GM23338 (cell line): ENCODE measurements at regions not wholly inside any gene's neighbourhood (a gene's known extent, or its start where the extent isn't known, plus 50 kb on each side); places are given as distances from the start of the nearest gene placed in this dataset.

Experiments used
- ATAC-seq: fragments of 200-7000 bp; cut with Tn5 transposase; 3 replicates; pipeline ENCODE4 v1.9.1; 2020
- DNase-seq: peaks from one replicate; pipeline ENCODE4 v3.0.0-alpha.2; 2015; ENCODE audit warnings: low spot score
- H2AFZ ChIP-seq: fragments of 200-600 bp; sonication (generic); 2 replicates; pipeline ENCODE4 v1.8.0; 2016; ENCODE audit warnings: antibody characterized with exemption, mild to moderate bottlenecking, moderate library complexity
- H3F3A ChIP-seq: fragments of 200-600 bp; sonication (generic); replicated peaks from 2 replicates; pipeline ENCODE4 v1.8.0; 2017; ENCODE audit warnings: antibody characterized with exemption, mixed run types, low read depth
- H3K27ac ChIP-seq: fragments of 200-600 bp; sonication (generic); 2 replicates; pipeline ENCODE4 v1.6.1; 2016; ENCODE audit warnings: low read depth
- H3K27me3 ChIP-seq: fragments of 200-600 bp; sonication (generic); 2 replicates; pipeline ENCODE4 v1.8.0; 2016; ENCODE audit warnings: mild to moderate bottlenecking, mixed run types, moderate library complexity; ENCODE audit not compliant: insufficient read depth
- H3K36me3 ChIP-seq: fragments of 200-600 bp; sonication (generic); 2 replicates; pipeline ENCODE4 v1.8.0; 2016; ENCODE audit warnings: mild to moderate bottlenecking; ENCODE audit not compliant: insufficient read depth
- H3K4me1 ChIP-seq: fragments of 200-600 bp; sonication (generic); 2 replicates; pipeline ENCODE4 v1.8.0; 2016; ENCODE audit warnings: mild to moderate bottlenecking, moderate library complexity; ENCODE audit not compliant: insufficient read depth
- H3K4me2 ChIP-seq: fragments of 200-600 bp; sonication (generic); 2 replicates; pipeline ENCODE4 v1.7.1; 2017; ENCODE audit warnings: mixed run types
- H3K4me3 ChIP-seq: fragments of 200-600 bp; sonication (generic); 2 replicates; pipeline ENCODE4 v1.6.1; 2016; ENCODE audit warnings: mixed run types
- H3K79me2 ChIP-seq: fragments of 200-600 bp; sonication (generic); replicated peaks from 2 replicates; pipeline ENCODE4 v1.8.0; 2017; ENCODE audit warnings: mild to moderate bottlenecking; ENCODE audit not compliant: insufficient read depth
- H3K9me2 ChIP-seq: fragments of 200-600 bp; sonication (generic); 2 replicates; pipeline ENCODE4 v1.8.0; 2017; ENCODE audit not compliant: insufficient read depth
- H4K20me1 ChIP-seq: fragments of 200-600 bp; sonication (generic); replicated peaks from 2 replicates; pipeline ENCODE4 v1.8.0; 2017; ENCODE audit warnings: mild to moderate bottlenecking; ENCODE audit not compliant: insufficient read depth
- H3K27ac Mint-ChIP-seq: 2 replicates; pipeline ENCODE4 v1.8.0; 2020; ENCODE audit warnings: inconsistent platforms, mild to moderate bottlenecking, moderate library complexity, mixed read lengths
- H3K27me3 Mint-ChIP-seq: 3 replicates; pipeline ENCODE4 v1.8.0; 2022; ENCODE audit warnings: low read depth, mild to moderate bottlenecking, moderate library complexity, mixed read lengths, inconsistent platforms; ENCODE audit not compliant: insufficient read depth, poor library complexity
- H3K36me3 Mint-ChIP-seq: 3 replicates; pipeline ENCODE4 v1.8.0; 2021; ENCODE audit warnings: low read depth, mild to moderate bottlenecking, inconsistent platforms, moderate library complexity, mixed read lengths
- H3K4me1 Mint-ChIP-seq: 3 replicates; pipeline ENCODE4 v1.8.0; 2020; ENCODE audit warnings: mild to moderate bottlenecking, inconsistent platforms, mixed read lengths
- H3K4me3 Mint-ChIP-seq: 3 replicates; pipeline ENCODE4 v1.8.0; 2021; ENCODE audit warnings: moderate library complexity, mild to moderate bottlenecking, inconsistent platforms, mixed read lengths
- H3K9me3 Mint-ChIP-seq: 3 replicates; pipeline ENCODE4 v1.8.0; 2020; ENCODE audit warnings: moderate library complexity, mild to moderate bottlenecking, inconsistent platforms, mixed read lengths
- CREB1 ChIP-seq: fragments of 250-450 bp; sonication (Bioruptor Pico); IDR thresholded peaks from 2 replicates; pipeline ENCODE4 v1.5.0; 2020; ENCODE audit warnings: low read depth, mild to moderate bottlenecking, moderate library complexity
- EZH2 ChIP-seq: fragments of 200-600 bp; sonication (generic); IDR thresholded peaks from one replicate; pipeline ENCODE4 v1.8.0; 2017; ENCODE audit warnings: antibody characterized with exemption, mild to moderate bottlenecking, low read depth; ENCODE audit not compliant: unreplicated experiment
- EZH2phosphoT487 ChIP-seq: fragments of 200-600 bp; sonication (generic); IDR thresholded peaks from one replicate; pipeline ENCODE4 v1.8.1; 2018; ENCODE audit warnings: antibody characterized with exemption; ENCODE audit not compliant: unreplicated experiment
- JUNB ChIP-seq: IDR thresholded peaks from one replicate; pipeline ENCODE4 v1.6.1; 2016; ENCODE audit warnings: antibody characterized with exemption; ENCODE audit not compliant: unreplicated experiment
- NANOG ChIP-seq: IDR thresholded peaks from 2 replicates; pipeline ENCODE4 v1.6.1; 2016; ENCODE audit warnings: antibody characterized with exemption, borderline replicate concordance
- POLR2AphosphoS5 ChIP-seq: IDR thresholded peaks from 2 replicates; pipeline ENCODE4 v1.6.1; 2016; ENCODE audit warnings: antibody characterized with exemption, low read depth
- STAT1 ChIP-seq: IDR thresholded peaks from one replicate; pipeline ENCODE4 v1.6.1; 2016; ENCODE audit warnings: antibody characterized with exemption; ENCODE audit not compliant: unreplicated experiment
- ZNF114 ChIP-seq: fragments of 250-450 bp; sonication (Bioruptor Pico); IDR thresholded peaks from 2 replicates; pipeline ENCODE4 v1.5.0; 2020; ENCODE audit warnings: mild to moderate bottlenecking, moderate library complexity
- ZNF331 ChIP-seq: fragments of 250-450 bp; sonication (Bioruptor Pico); IDR thresholded peaks from 2 replicates; pipeline ENCODE4 v1.5.0; 2020; ENCODE audit warnings: low read depth, mild to moderate bottlenecking, moderate library complexity
- TF ChIP-seq, protein P1 (sequence below): IDR thresholded peaks from one replicate; pipeline ENCODE4 v1.6.1; 2018; ENCODE audit warnings: antibody characterized with exemption; ENCODE audit not compliant: unreplicated experiment
- TF ChIP-seq, protein P2 (sequence below): fragments of 250-450 bp; sonication (Bioruptor Pico); IDR thresholded peaks from 2 replicates; pipeline ENCODE4 v1.5.0; 2020; ENCODE audit warnings: mild to moderate bottlenecking, moderate library complexity
- TF ChIP-seq, protein P3 (sequence below): IDR thresholded peaks from 2 replicates; pipeline ENCODE4 v1.6.1; 2016; ENCODE audit warnings: antibody characterized with exemption
- TF ChIP-seq, protein P4 (sequence below), 2 experiments: fragments of 200-600 bp in 1 of 2; sonication (generic) in 1 of 2; conservative IDR thresholded peaks; 2 replicates each; pipeline versions ENCODE4 v1.5.1 to v1.6.1; 2016 to 2017; ENCODE audit warnings: antibody characterized with exemption in 2 of 2, low read depth in 2 of 2, mild to moderate bottlenecking in 2 of 2, moderate library complexity in 1 of 2

DNA sequence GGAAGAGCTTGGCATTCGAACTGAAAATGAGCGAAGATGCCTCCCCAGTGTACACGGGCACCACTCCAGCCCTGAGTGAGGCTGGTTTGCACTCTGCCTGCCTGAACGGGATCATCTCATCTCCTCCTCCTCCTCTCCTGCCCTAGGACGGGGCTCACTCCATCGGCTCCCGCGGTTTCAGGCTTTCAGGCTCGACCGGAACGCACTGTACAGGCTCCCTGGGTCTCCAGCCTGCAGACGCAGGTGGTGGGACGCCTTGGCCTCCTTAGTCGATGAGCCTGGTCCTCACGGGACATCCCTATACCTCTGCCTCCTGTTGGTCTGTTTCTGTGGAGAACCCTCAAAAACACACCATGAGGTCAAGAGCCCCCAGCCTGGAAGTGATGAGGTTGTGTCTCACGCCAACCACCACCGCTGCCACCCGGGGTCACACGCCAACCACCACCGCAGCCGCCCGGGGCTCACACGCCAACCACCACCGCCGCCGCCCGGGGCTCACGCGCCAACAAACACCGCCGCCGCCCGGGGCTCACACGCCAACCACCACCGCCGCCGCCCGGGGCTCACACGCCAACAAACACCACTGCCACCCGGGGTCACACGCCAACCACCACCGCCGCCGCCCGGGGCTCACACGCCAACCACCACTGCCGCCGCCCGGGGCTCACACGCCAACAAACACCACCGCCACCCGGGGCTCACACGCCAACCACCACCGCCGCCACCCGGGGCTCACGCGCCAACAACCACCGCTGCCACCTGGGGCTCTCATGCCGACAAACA is 56.3 kb downstream of the FOXL3 start:
- Mint-ChIP-seq H3K9me3 (peaks cover 9% of the 10 kb centered on the region; the same call in 2 of the 3 replicates), H3K36me3 (peaks cover 3% of the 10 kb centered on the region; the same call in 1 of the 3 replicates), H3K4me1 (no peaks in the 10 kb centered on the region), H3K27me3 (peaks cover 6% of the 10 kb centered on the region), H3K4me3 (no peak overlapping the region), H3K27ac (no peak overlapping the region)
- Histone ChIP-seq H3K27ac (no peak overlapping the region), H3K36me3 (no peaks in the 10 kb centered on the region), H3K4me3 (no peak overlapping the region), H3K27me3 (no peaks in the 10 kb centered on the region), H4K20me1 (no peaks in the 10 kb centered on the region), H2AFZ (no peak overlapping the region), H3F3A (no peaks in the 10 kb centered on the region), H3K9me2 (no peaks in the 10 kb centered on the region), H3K4me2 (no peak overlapping the region), H3K4me1 (no peaks in the 10 kb centered on the region), H3K79me2 (no peaks in the 10 kb centered on the region)
- no peak for TF ChIP-seq POLR2AphosphoS5
- TF ChIP-seq NANOG: no peak
- no peak for TF ChIP-seq EZH2
- TF ChIP-seq EZH2phosphoT487: no peak
- TF ChIP-seq STAT1: no peak
- TF ChIP-seq, protein P1, sequence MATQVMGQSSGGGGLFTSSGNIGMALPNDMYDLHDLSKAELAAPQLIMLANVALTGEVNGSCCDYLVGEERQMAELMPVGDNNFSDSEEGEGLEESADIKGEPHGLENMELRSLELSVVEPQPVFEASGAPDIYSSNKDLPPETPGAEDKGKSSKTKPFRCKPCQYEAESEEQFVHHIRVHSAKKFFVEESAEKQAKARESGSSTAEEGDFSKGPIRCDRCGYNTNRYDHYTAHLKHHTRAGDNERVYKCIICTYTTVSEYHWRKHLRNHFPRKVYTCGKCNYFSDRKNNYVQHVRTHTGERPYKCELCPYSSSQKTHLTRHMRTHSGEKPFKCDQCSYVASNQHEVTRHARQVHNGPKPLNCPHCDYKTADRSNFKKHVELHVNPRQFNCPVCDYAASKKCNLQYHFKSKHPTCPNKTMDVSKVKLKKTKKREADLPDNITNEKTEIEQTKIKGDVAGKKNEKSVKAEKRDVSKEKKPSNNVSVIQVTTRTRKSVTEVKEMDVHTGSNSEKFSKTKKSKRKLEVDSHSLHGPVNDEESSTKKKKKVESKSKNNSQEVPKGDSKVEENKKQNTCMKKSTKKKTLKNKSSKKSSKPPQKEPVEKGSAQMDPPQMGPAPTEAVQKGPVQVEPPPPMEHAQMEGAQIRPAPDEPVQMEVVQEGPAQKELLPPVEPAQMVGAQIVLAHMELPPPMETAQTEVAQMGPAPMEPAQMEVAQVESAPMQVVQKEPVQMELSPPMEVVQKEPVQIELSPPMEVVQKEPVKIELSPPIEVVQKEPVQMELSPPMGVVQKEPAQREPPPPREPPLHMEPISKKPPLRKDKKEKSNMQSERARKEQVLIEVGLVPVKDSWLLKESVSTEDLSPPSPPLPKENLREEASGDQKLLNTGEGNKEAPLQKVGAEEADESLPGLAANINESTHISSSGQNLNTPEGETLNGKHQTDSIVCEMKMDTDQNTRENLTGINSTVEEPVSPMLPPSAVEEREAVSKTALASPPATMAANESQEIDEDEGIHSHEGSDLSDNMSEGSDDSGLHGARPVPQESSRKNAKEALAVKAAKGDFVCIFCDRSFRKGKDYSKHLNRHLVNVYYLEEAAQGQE: no peak
- TF ChIP-seq ZNF114 (CRISPR knock-in tag): no peak
- no peak for TF ChIP-seq ZNF331 (CRISPR knock-in tag)
- TF ChIP-seq, protein P2, sequence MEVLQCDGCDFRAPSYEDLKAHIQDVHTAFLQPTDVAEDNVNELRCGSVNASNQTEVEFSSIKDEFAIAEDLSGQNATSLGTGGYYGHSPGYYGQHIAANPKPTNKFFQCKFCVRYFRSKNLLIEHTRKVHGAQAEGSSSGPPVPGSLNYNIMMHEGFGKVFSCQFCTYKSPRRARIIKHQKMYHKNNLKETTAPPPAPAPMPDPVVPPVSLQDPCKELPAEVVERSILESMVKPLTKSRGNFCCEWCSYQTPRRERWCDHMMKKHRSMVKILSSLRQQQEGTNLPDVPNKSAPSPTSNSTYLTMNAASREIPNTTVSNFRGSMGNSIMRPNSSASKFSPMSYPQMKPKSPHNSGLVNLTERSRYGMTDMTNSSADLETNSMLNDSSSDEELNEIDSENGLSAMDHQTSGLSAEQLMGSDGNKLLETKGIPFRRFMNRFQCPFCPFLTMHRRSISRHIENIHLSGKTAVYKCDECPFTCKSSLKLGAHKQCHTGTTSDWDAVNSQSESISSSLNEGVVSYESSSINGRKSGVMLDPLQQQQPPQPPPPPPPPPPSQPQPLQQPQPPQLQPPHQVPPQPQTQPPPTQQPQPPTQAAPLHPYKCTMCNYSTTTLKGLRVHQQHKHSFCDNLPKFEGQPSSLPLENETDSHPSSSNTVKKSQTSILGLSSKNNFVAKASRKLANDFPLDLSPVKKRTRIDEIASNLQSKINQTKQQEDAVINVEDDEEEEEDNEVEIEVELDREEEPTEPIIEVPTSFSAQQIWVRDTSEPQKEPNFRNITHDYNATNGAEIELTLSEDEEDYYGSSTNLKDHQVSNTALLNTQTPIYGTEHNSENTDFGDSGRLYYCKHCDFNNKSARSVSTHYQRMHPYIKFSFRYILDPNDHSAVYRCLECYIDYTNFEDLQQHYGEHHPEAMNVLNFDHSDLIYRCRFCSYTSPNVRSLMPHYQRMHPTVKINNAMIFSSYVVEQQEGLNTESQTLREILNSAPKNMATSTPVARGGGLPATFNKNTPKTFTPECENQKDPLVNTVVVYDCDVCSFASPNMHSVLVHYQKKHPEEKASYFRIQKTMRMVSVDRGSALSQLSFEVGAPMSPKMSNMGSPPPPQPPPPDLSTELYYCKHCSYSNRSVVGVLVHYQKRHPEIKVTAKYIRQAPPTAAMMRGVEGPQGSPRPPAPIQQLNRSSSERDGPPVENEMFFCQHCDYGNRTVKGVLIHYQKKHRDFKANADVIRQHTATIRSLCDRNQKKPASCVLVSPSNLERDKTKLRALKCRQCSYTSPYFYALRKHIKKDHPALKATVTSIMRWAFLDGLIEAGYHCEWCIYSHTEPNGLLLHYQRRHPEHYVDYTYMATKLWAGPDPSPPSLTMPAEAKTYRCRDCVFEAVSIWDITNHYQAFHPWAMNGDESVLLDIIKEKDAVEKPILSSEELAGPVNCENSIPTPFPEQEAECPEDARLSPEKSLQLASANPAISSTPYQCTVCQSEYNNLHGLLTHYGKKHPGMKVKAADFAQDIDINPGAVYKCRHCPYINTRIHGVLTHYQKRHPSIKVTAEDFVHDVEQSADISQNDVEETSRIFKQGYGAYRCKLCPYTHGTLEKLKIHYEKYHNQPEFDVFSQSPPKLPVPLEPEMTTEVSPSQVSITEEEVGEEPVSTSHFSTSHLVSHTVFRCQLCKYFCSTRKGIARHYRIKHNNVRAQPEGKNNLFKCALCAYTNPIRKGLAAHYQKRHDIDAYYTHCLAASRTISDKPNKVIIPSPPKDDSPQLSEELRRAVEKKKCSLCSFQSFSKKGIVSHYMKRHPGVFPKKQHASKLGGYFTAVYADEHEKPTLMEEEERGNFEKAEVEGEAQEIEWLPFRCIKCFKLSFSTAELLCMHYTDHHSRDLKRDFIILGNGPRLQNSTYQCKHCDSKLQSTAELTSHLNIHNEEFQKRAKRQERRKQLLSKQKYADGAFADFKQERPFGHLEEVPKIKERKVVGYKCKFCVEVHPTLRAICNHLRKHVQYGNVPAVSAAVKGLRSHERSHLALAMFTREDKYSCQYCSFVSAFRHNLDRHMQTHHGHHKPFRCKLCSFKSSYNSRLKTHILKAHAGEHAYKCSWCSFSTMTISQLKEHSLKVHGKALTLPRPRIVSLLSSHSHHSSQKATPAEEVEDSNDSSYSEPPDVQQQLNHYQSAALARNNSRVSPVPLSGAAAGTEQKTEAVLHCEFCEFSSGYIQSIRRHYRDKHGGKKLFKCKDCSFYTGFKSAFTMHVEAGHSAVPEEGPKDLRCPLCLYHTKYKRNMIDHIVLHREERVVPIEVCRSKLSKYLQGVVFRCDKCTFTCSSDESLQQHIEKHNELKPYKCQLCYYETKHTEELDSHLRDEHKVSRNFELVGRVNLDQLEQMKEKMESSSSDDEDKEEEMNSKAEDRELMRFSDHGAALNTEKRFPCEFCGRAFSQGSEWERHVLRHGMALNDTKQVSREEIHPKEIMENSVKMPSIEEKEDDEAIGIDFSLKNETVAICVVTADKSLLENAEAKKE (CRISPR knock-in tag): no peak
- no peak for TF ChIP-seq CREB1 (CRISPR knock-in tag)
- TF ChIP-seq, protein P3, sequence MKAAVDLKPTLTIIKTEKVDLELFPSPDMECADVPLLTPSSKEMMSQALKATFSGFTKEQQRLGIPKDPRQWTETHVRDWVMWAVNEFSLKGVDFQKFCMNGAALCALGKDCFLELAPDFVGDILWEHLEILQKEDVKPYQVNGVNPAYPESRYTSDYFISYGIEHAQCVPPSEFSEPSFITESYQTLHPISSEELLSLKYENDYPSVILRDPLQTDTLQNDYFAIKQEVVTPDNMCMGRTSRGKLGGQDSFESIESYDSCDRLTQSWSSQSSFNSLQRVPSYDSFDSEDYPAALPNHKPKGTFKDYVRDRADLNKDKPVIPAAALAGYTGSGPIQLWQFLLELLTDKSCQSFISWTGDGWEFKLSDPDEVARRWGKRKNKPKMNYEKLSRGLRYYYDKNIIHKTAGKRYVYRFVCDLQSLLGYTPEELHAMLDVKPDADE: no peak
- no peak for TF ChIP-seq JUNB
- TF ChIP-seq, protein P4, sequence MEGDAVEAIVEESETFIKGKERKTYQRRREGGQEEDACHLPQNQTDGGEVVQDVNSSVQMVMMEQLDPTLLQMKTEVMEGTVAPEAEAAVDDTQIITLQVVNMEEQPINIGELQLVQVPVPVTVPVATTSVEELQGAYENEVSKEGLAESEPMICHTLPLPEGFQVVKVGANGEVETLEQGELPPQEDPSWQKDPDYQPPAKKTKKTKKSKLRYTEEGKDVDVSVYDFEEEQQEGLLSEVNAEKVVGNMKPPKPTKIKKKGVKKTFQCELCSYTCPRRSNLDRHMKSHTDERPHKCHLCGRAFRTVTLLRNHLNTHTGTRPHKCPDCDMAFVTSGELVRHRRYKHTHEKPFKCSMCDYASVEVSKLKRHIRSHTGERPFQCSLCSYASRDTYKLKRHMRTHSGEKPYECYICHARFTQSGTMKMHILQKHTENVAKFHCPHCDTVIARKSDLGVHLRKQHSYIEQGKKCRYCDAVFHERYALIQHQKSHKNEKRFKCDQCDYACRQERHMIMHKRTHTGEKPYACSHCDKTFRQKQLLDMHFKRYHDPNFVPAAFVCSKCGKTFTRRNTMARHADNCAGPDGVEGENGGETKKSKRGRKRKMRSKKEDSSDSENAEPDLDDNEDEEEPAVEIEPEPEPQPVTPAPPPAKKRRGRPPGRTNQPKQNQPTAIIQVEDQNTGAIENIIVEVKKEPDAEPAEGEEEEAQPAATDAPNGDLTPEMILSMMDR (conservative IDR thresholded peaks at IDR 0.05; ENCODE audit: low read depth in 2 of 2): no peak
- ATAC-seq: no peak
- DNase-seq: no peak
